KG1 (cell line): ENCODE measurements at regions not wholly inside any gene's neighbourhood (a gene's known extent, or its start where the extent isn't known, plus 50 kb on each side); places are given as distances from the start of the nearest gene placed in this dataset.
"Not testable (repeated sequence)": the region's sequence is repeated elsewhere in the genome, so short reads cannot be mapped to it uniquely, and the experiment has no call there.

Experiments used
- DNase-seq: peaks from one replicate; lab custom pipeline; 2025; lab: John Stamatoyannopoulos, UW

DNA sequence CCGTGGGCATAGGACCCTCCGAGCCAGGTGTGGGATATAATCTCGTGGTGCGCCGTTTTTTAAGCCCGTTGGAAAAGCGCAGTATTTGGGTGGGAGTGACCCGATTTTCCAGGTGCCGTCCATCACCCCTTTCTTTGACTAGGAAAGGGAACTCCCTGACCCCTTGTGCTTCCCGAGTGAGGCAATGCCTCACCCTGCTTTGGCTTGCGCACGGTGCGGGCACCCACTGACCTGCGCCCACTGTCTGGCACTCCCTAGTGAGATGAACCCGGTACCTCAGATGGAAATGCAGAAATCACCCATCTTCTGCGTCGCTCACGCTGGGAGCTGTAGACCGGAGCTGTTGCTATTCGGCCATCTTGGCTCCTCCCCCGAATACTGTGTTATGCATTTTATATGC is 575.0 kb downstream of the PDHA2 start:
- not testable (repeated sequence) for DNase-seq

DNA sequence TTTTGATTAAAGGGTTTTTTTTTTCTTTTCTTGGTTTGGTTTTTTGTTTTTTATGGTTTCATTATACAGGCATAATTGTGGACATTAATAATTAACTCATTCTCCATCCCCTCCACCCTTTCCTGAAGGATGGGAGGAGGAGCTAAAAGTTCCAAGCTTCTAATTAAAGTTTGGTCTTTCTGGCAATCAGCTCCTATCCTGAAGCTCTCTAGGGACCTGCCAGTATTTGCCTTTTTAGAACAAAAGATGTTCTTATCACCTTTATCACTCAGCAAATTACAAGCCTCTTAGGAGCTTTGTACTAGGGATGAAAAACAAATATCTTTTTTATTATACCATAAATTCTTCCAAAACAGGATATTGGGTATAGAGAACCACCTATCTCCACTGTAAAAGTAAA is 589.8 kb downstream of the PDHA2 start:
- DNase-seq: no peak

DNA sequence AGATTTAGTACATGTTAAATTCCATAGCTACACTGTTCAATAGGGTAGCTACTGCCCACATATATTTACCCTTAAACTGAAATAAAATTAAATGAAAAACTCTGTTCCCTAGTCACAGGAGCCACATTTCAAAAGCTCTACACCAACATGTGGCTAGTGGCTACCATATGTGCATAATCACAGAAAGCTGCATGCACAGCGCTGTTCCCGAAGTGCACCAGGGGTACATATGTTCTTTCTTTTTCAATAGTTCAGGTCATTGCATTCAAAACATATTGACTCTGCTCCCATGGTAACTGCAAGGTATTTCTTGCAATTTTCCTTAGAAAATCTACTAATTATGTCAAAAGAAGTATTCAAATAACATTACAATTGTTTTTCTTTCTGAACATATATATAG is 591.2 kb downstream of the PDHA2 start:
- no peak for DNase-seq

DNA sequence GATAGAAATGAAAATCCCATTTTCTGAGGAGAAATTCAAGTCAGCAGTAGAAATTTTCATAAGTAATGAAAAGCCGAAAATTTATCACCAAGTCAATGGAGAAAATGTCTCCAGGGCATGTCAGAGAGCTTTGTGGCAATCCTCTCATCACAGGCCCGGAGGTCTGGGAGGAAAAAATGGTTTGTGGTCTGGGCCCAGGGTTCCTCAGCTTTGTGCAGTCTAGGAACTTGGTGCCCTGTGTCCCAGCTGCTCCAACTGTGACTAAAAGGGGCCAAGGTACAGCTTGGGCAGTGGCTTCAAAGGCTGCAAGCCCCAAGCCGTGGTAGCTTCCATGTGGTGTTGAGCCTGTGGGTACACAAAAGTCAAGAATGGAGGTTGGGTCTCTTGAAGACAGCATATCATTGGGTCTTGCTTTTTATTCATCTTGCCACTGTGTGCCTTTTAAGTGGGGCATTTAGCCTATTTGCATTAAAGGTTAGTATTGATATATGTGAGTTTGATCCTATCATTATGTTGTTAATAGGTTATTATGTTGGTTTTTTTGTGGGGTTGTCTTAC is 608.5 kb downstream of the PDHA2 start:
- no peak for DNase-seq

DNA sequence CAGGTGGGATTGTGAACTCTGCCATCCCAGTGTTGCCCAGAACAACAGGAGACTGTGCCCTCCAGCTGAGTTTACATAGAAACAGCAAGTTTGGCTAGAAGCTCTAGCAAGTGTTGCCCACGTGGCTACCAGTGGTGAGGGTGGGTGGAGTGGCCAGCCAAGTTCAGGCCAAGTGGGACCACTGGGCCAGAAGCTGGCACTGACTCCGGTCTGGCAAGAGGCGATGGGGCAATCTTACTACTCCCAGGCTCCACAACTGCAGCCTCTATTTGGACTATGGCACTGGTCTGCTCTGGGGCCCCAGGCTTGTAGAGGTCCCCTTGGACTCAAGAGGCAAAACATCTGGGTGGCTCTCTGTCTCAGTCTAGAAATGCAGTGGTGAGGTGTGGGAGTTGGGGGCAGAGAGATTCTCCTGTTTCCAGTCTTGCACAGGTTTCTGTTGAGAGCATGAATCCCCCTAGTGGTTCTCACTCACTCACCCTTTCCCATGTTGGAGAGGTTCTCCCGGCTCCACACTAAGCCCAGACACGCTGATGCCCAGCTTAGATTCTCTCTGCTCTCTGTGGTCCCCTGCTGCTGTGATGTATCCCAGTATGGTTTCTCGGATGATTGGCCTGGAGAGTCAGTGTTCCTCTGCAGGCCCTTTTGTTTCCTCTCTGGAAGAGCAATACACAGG is 615.3 kb downstream of the PDHA2 start:
- no peak for DNase-seq

DNA sequence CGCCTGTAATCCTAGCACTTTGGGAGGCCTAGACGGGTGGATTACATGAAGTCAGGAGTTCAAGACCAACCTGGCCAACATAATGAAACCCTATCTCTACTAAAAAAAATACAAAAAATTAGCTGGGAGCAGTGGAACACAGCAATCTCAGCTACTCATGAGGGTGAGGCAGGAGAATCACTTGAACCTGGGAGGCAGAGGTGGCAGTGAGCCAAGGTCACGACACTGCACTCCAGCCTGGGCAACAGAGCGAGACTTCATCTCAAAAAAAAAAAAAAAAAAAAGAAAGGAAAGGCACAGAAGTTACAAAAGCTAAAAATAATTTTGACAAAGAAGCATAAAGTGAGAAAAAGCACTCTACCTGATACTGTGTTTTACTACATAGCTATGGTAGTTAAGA is 618.1 kb downstream of the PDHA2 start:
- DNase-seq: not testable (repeated sequence)

DNA sequence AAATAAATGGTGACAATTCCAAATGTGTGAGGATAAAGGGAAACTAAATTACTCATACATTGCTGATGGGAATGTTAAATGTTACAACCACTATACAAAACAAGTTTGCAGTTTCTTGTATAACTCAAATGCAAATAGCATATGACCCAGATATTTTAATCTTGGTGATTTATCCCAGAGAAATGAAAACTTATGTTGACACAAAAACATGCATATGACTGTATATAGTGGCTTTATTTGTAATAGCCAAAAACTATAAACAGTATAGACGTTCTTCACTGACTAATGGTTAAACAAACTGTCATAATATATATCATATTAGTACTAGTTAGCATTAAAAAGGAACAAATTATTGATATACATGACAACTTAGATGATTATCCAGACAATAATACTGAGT is 619.2 kb downstream of the PDHA2 start:
- no peak for DNase-seq

DNA sequence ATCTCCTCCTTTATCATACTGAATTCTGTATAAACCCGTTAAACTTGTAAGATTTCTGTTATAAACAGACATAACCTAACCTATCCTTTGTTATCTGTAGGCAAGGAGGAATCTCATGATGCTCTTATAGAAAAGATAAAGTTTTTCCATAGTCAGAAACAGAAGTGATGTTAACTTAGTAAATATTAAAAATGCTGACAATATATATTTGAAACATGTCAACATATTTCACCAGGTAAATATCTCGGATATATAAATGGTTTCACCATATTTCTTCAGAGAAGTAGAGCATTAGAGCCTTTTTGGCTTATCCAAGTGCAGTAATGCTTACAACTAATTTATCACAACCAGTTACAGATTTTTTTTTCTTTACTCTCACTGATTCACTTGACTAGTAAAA is 625.9 kb downstream of the PDHA2 start:
- no peak for DNase-seq

DNA sequence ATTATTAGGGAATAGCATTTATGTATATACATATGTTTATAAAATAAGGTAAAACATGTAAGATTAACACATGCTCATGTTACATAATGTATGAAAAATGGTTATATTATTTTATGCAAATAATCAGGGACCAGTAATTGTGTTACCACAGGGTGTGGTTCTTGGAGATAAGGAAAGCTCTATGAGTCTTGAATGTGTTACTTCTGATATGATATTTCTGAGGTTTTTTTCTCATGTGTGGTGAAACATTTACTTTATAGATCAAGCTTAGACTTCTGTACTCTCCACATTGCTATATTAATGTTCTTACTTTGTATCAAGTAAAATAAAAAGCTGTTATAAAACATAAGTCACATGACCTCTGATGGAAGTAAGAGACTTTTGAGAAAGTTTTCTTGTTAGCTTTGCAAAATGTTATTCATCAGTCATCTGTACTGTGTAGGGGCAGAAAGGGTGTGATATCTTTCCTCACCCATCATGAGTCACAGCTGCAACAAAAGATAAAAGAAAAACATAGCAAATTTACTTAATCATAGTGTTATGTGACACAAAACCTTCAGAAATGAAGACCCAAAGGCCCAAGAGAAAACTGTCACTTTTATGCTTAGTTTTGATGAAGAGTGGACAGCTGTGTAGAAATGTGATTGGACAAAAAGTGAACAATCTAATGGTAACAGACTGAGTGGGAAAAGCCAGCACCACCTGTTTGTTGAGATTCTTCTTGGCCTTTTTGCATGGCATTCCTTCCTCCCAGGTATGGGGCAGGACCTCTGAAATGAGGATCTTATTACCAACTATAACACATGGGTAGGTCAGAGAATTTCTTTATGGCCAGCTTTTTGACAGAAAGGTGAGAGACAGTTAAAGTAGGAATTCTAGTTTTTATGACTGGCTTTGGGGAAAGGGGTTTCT is 632.3 kb downstream of the PDHA2 start:
- no peak for DNase-seq

DNA sequence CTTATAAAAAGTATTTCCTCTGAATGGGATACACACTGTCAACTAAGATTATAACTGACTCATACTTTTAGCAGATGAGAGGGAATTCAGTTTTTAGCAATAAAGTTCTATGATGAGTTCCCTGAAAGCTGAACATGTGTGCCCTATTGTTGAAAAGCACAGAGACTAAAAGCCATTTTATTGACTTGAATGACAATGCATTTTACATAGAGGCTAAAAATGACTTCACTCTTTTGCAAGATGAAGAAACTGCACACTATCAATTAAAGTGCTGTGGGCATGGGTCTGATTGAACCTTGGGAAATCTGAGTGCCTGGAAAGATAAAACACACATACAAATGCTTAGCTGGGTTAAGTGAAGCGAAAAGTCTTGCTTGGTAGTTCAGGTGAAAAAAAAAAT is 633.4 kb downstream of the PDHA2 start:
- DNase-seq: no peak

DNA sequence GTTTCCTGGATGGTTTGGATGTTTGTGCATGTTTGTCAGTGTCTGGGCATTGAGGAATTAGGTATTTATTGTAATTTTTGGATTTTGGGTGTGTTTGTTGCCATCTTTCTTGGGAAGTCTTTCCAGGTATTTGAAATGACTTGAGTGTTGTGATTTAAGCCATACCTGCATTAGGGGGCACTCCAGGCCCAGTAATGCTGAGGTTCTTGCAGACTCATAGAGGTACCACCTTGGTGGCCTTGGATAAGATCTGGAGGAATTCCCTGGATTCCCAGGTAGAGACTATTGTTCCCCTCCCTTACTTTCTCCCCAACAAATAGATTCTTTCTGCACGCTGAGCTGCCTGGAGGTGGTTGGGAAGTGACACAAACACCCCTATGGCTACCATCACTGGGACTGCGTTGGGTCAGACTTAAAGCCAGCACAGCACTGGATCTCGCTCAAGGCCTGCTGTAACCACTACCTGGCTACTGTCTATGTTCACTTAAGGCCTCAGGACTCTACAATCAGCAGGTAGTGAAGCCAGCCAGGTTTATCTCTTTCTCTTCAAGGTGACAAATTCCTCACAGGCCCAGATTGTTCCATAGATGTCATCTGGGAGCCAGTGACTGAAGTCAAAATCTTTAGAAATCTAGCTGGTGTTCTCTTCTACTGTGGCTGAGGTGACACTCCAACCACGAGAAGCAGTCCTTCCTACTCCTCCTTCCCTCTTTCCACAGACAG is 643.6 kb downstream of the PDHA2 start:
- DNase-seq: no peak

DNA sequence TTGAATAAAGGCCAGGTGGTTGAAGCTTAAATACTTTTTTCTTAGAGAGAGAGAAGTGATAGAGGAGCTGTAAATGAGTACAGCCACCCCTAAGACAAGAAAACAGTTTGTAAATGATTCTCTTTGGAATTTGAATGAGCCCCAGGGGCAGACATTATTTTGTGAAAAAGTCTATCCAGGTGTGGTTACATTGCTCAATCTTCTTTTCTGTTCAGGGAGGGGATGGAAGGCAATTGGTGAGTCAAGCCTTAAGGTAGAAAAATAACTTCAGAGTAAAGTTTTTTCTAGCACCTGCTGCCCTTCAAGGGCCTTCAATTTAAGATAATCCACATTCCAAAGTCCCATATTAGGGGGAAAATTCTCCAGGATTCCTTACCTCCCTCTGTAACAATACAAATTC is 646.7 kb downstream of the PDHA2 start:
- DNase-seq: no peak

DNA sequence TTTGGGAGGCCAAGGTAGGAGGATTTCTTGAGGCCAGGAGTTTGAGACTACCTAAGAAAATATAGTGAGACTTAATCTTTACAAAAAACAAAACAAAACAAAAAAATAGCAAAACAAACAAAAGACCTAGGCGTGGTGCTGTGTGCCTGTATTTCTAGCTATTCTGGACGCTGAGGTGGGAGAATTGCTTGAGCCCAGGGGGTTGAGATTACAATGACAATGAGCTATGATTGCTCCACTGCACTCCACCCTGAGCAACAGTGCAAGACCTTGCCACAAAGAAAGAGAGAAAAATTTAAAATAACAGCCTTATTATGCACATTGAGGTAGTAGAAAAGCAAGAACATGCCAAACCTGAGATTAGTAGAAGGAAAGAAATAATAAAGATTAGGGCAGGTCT is 657.7 kb downstream of the PDHA2 start:
- no peak for DNase-seq

DNA sequence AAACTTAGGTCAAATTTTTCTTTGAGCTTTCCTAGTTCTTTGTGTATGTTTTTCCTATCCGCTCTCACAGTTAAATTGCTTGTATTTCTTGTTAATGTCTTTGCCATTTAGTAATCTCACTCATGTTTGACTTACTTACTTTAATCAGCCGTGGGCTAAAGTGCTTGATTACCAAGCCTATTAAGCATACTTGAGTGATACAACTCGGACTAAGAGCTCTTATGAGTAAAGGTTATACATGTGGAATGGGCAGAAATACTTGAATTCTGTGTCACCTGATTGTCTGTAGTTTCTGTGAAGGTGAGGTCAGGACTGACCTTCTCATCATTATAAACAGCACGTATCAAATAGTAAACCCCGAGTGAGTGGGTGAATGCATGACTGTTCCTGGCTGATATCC is 664.5 kb downstream of the PDHA2 start:
- DNase-seq: no peak

DNA sequence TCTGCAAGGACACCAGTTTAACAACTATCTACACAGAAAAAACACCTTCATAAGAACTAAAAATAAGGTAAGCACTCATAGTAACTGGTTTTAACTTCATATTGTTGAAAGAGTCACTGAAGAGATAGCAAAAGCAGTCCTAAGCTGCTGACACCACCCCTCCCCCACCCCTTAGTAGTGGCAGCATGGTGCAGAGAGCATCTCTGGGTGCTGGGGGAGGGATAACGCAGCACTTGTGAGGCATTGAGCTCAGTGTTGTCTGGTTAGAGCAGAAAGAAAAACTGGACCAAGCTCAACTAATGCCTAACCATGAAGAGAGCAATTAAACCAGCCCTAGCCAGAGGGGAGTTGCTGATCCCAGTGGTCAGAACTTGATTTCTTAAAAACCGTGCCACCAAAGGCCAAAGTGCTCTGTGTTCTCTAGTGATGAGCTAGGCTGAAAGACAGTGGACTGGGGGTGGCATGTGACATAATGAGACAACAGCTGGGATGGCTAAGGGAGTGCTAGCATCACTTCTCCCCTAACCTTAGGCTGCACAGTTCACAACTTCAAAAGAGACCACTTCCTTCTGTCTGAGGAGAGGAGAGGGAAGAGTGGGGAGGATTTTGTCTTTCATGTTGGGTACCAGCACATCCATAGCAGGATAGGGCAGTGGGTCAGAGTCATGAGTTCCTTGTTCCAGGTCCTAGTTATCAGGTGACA is 669.3 kb downstream of the PDHA2 start:
- no peak for DNase-seq

DNA sequence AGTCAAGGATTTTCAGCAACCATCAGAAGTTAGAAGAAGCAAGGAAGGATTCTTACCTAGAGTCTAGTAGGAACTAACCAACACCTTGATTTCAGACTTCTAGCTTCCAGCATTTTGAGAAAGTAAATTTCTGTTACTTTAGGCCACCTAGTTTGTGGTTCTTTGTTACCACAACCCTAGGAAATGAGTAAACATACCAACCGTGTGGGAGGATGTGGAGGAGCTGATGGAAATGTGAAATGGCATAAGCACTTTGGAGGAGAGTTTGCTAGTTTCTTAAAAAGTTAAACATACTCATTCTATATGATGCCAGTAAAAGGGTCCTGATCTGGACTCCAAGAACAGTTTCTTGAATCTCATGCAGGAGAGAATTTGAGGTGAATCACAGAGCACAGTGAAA is 679.4 kb downstream of the PDHA2 start:
- no peak for DNase-seq

DNA sequence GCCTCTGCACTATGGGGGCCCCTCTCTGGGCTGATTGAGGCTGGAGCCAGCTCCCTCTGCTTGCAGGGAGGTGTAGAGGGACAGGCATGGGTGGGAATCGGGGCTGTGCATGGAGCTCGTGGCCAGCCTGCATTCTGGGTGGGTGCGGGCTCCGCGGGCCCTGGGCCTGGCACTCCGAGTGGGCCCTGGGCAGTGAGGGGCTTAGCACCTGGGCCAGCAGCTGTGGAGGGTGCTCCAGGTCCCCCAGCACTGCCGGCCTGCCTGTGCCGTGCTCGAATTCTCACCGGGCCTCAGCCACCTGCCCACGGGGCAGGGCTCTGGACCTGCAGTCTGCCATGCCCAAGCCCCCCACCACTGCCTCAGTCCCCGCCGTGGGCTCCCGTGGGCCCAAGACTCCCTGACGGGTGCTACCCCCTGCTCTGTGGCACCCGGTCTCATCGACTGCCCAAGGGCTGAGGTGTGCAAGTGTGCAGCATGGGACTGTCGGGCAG is 681.2 kb downstream of the PDHA2 start:
- no peak for DNase-seq

DNA sequence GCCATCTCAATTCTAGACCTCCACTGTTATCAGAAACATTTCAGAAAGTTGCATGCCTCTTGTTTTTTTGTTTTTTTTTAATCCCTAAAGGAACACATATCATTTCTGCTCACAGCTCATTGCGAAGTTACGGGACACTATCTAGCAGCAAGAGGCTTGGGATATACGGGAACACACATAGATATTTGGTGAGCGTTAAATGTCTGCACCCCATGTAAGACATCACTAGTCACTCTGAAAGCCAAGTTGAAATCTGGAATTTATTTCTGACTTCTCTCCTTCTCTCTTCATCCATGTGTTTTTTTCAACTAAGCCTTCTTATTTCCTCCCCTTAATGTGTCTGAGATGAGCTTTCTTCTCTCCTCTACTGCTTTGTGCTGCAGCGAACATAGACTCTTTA is 683.7 kb downstream of the PDHA2 start:
- DNase-seq: no peak

DNA sequence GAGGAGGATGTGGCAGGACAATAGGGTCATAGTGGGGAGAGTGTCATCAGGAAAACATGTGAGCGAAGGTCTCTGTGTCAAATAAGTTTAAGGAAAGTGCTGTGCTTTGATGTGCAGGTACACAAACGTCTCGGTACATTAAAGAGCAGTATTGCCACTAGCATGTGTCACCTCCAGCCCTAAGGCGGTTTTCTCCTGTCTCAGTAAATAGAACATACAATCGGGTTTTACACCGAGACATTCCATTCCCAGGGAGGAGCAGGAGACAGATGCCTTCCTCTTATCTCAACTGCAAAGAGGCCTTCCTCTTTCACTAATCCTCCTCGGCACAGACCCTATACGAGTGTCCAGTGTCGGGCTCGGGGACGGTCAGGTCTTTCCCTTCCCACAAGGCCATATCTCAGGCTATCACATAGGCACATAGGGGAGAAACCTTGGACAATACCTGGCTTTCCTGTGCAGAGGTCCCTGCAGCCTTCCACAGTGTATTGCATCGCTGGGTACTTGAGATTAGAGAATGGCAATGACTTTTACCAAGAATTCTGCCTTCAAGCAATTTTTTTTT is 684.5 kb downstream of the PDHA2 start:
- no peak for DNase-seq

DNA sequence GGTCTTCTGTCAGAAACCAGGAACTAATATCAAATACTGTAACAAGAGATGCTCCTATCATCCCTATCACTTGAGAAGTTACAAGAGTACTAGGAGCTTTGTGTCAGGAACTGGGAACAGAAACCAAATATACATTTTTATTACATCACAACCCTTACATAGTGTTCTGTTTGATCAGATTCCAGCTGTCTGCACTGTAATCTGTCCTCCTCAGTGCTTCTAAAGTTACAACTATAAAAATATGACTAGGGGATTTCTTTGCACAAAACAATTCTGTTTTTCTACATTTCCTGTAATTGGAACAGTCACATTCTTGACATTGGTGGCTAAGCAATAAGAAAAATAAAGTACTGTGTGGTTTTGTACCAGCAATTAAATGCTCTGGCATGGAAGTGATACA is 686.0 kb downstream of the PDHA2 start:
- no peak for DNase-seq

DNA sequence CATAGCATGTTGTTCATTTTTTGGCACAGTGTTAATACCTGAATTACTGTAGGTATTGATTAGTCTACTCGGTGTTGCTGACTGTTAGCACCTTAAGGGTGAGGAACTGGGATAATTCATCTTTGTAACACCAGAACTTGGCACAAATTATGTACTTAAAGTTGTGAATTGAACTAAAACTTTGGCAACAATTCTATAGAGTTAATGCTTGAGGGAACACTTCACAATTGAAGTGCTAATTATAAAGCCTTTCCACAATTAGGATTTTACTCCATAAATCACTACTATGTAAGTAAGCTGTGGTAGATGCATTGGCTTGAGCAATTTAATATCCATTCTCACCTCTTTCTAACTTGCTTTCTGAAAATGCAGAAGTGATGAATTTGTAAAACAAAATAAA is 686.7 kb downstream of the PDHA2 start:
- no peak for DNase-seq
